ENCODE measurements at regions not wholly inside any gene's neighbourhood (a gene's known extent, or its start where the extent isn't known, plus 50 kb on each side); places are given as distances from the start of the nearest gene placed in this dataset.

- in situ Hi-C loops (cut with HindIII; ENCODE audit: low sequenced_read_pairs), result loop anchor here (25.0 kb wide), 1 partner anchor 659 kb away; no protein-coding TSS in a partner anchor
Measured at GRCh38 chr15:38671006-38671387, 106.4 kb upstream of the RASGRP1 start.

DNA sequence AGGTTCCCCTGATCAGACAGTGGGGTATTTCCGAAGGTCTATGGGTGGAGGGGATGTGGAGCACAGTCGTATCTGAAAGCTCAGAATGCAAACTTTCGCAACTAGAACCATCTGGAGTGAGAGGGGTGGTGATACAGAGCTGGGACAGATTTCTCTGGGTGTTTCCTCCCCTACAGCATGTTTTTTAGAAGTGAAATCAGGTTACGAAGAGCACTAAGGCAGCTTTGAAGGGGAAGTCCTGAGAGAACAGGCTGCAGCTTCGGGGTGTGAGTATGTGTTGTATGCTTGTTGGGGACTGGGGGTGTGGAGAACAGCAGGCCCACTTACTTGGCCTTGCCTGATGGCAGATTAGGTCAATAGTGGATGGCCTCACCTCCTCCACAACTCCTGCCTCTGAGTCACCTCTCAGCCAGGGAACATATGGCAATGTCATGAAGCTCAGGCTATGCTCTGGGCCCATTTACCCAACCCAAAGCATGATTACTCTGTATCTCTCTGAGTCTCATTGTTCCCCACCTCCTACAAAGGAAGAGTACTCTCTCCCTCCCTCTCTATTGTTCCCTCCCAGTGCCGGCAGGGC lies 107.2 kb upstream of the RASGRP1 start:
- in situ Hi-C loops (cut with HindIII; ENCODE audit: low sequenced_read_pairs), result loop anchor here (25.0 kb wide), 1 partner anchor 659 kb away; no protein-coding TSS in a partner anchor

GRCh38 chr15:38672273-38672672 lies 107.7 kb upstream of the RASGRP1 start:
- in situ Hi-C loops (cut with HindIII; ENCODE audit: low sequenced_read_pairs), result loop anchor here (25.0 kb wide), 1 partner anchor 660 kb away; no protein-coding TSS in a partner anchor

- in situ Hi-C loops (cut with HindIII; ENCODE audit: low sequenced_read_pairs), result loop anchor here (25.0 kb wide), 1 partner anchor 661 kb away; no protein-coding TSS in a partner anchor
Measured at GRCh38 chr15:38672814-38673670, 108.4 kb upstream of the RASGRP1 start.

GRCh38 chr15:38674448-38674847 lies 109.8 kb upstream of the RASGRP1 start:
- in situ Hi-C loops (cut with HindIII; ENCODE audit: low sequenced_read_pairs), result loop anchor here (25.0 kb wide), 1 partner anchor 662 kb away; no protein-coding TSS in a partner anchor

DNA sequence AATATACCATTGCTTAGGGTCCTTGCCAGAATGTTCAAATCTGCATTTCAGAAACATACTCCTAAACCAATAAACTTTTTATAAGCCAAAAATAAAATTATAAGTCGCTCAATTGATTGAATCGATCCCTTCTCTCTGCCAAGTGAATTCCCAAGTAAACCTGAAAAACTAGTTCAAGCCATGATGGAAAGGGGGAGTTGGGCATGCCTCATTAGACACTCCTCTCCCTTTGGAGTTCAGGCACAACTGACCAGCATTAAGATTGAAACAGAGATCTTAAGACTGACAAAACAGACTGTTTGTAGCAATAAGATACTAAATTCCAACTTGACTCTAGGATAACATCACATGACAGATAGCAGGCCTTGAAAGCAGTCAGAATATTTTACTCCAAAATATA lies 113.7 kb upstream of the RASGRP1 start:
- in situ Hi-C loops (cut with HindIII; ENCODE audit: low sequenced_read_pairs), result no loop called here

GRCh38 chr15:38680775-38681174 lies 116.2 kb upstream of the RASGRP1 start:
- in situ Hi-C loops (cut with HindIII; ENCODE audit: low sequenced_read_pairs), result no loop called here

- in situ Hi-C loops (cut with HindIII; ENCODE audit: low sequenced_read_pairs), result no loop called here
Measured at GRCh38 chr15:38682363-38682762, 117.7 kb upstream of the RASGRP1 start.

GRCh38 chr15:38682861-38683260 lies 118.2 kb upstream of the RASGRP1 start:
- in situ Hi-C loops (cut with HindIII; ENCODE audit: low sequenced_read_pairs), result no loop called here

DNA sequence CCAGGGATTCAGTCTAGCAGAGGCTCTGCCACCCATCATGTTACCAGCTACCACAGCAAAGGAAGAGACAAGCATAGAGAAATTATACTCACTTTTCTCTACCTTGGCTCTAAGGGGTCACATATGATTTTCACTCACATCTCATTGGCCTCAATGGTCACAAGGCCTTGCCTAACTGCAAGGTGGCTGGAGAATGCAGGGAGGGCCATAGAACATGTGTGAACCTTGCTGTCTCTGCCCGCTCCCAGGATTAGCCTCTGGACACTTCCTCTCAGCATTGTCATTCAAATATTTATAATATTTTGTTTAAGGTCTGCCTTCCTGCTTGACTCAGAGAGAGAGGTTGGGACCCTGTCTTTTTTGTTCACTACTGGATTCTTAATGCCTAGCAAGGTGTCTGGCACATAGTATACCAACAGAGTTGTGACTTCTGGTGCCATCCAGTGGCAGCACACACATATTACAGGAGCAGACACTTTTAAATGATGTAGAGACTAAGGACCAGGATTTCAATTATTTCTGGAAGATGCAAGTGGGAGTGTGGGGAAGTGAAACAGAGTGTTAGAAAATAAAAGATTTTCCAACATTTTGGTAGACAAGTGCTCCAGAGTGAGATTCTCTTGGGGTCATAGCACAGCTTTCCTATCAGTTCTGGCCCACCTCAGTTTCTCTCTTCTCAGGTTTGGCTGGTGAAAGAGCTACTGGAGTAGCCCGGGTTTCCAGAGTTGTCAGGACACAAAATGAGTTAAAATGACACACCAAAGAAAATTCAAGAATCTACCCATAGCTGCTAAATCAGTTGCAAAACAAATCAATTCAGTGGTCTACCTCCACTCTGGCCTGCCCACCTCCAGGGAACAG lies 119.0 kb upstream of the RASGRP1 start:
- in situ Hi-C loops (cut with HindIII; ENCODE audit: low sequenced_read_pairs), result no loop called here

GRCh38 chr15:38684440-38685010 lies 119.9 kb upstream of the RASGRP1 start:
- in situ Hi-C loops (cut with HindIII; ENCODE audit: low sequenced_read_pairs), result no loop called here

- in situ Hi-C loops (cut with HindIII; ENCODE audit: low sequenced_read_pairs), result no loop called here
Measured at GRCh38 chr15:38685686-38686339, 121.2 kb upstream of the RASGRP1 start.

DNA sequence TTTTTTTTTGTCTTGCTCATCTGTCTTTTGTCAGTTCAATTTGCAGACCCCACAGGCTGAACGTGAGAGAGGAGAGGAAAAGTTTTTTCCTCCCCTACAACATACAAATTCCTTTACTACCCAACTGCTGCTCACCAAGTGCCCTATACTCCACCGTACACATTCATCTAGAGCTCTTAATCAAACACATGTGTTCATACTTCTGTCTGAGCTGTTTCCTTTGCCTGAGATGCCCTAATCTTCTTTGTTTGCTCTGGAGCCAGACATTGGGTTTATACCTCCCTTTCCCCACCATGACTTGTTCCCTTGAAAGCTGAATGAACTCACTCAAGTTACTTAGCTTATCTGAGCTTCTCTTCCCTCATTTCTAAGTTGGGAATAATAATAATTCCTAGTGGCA lies 122.7 kb upstream of the RASGRP1 start:
- in situ Hi-C loops (cut with HindIII; ENCODE audit: low sequenced_read_pairs), result no loop called here

GRCh38 chr15:38687775-38688495 lies 123.3 kb upstream of the RASGRP1 start:
- in situ Hi-C loops (cut with HindIII; ENCODE audit: low sequenced_read_pairs), result no loop called here

- in situ Hi-C loops (cut with HindIII; ENCODE audit: low sequenced_read_pairs), result no loop called here
Measured at GRCh38 chr15:38688761-38689160, 124.1 kb upstream of the RASGRP1 start.

GRCh38 chr15:38689522-38689921 lies 124.9 kb upstream of the RASGRP1 start:
- in situ Hi-C loops (cut with HindIII; ENCODE audit: low sequenced_read_pairs), result no loop called here

DNA sequence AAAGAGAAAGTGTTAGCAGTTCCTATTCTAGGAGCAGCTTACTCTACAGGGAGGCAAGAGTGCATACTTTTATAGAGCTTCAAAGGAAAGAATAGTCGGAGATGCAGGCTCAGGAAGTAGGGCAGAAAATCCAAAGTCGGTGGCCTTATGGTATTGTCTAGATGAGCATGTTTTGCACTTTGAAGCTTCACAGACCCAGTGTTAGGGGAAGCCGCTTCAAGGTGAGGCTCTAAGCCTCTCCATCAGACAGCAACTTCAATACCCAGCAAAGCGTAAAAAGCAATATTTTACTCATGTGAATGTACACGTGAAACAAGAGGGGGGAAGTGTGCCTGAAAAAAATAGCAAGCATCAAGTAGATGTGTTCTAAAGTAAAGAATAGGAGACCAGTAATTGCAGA lies 125.6 kb upstream of the RASGRP1 start:
- in situ Hi-C loops (cut with HindIII; ENCODE audit: low sequenced_read_pairs), result no loop called here

DNA sequence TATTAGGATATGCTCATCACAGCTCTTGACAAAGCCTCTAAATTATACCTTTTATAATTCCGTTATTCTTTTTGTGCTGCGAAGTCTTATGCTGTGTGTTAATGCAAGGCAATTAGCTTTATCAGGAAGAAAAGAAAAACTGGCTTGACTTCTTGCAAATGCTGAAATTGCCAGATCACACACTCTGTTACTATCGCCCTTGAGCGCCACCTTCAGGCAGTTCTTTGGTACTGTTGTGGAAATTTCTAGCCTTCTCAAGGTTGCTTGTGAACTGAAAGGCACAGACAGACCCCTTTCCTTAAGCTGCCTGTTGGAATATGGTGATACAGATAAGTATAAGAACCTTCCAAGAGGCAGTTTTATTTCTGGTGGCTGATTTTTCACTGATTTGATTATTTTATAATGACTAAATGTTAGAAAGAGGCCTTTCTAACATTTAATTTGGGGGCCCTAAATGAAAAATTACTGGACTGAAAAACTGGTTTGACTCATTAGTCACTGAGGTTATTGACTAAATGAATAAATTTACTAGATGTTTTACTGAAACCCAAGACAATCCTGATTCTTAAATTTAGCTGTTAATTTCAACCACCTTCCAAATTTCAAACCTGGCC lies 126.2 kb upstream of the RASGRP1 start:
- in situ Hi-C loops (cut with HindIII; ENCODE audit: low sequenced_read_pairs), result no loop called here

DNA sequence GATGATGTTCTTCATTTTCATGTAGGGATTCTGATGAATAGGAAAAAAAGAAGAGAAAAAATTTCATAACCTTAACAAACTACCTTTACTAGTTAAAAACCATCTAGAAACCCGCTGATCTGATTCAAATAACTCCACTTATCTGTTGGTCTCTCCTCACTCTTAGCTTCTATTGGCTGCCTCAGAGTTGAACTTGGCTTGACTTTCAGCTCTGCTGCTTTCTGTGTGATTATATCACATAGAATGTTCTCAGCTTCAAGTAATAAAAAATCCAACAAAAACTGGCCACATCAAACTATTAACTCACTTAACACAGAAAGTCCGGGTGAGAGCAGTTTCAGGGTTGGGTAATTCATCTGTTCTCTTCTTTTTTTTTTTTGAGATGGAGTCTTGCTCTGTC lies 126.8 kb upstream of the RASGRP1 start:
- in situ Hi-C loops (cut with HindIII; ENCODE audit: low sequenced_read_pairs), result no loop called here

Data from endothelial cell of hepatic sinusoid (primary cell).